ENCODE measurements at regions not wholly inside any gene's neighbourhood (a gene's known extent, or its start where the extent isn't known, plus 50 kb on each side); places are given as distances from the start of the nearest gene placed in this dataset.

DNA sequence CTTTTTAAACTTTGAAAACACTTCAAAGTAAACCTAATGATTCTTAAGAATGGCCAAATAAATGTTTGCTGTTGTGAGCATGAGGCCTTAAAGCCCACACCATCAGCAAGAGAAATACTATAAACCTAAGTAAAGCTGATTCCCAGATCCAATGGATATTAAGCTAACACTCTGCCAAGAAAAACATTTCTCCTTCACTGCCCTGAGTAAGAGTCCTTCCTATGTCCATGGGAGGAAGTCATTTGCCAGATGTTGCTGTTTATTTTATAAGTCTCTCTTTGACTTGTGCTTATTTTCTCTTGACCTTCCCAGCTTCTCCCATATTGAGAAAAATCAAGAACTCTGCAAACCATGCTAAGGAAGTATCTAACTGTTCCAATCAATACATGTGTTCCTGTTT lies 154.3 kb upstream of the EDNRA start:
- TF ChIP-seq, protein P1, sequence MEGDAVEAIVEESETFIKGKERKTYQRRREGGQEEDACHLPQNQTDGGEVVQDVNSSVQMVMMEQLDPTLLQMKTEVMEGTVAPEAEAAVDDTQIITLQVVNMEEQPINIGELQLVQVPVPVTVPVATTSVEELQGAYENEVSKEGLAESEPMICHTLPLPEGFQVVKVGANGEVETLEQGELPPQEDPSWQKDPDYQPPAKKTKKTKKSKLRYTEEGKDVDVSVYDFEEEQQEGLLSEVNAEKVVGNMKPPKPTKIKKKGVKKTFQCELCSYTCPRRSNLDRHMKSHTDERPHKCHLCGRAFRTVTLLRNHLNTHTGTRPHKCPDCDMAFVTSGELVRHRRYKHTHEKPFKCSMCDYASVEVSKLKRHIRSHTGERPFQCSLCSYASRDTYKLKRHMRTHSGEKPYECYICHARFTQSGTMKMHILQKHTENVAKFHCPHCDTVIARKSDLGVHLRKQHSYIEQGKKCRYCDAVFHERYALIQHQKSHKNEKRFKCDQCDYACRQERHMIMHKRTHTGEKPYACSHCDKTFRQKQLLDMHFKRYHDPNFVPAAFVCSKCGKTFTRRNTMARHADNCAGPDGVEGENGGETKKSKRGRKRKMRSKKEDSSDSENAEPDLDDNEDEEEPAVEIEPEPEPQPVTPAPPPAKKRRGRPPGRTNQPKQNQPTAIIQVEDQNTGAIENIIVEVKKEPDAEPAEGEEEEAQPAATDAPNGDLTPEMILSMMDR (IDR thresholded peaks at IDR 0.05), result no peak
- no peak for TF ChIP-seq POLR2A (IDR thresholded peaks at IDR 0.05)
